OCI-LY7 (cell line): ENCODE measurements at regions not wholly inside any gene's neighbourhood (a gene's known extent, or its start where the extent isn't known, plus 50 kb on each side); places are given as distances from the start of the nearest gene placed in this dataset.

ENCODE experiments used
- EZH2phosphoT487 ChIP-seq: fragments of 200-600 bp; sonication (generic); IDR thresholded peaks from 2 replicates; pipeline ENCODE4 v1.6.1; 2018; ENCODE audit warnings: low read depth, borderline replicate concordance, mild to moderate bottlenecking, mixed run types, antibody characterized with exemption, low read length, moderate library complexity, mixed read lengths
- TF ChIP-seq, protein P1 (sequence below): fragments of 200-600 bp; sonication (generic); conservative IDR thresholded peaks from 2 replicates; pipeline ENCODE4 v1.5.1; 2014; ENCODE audit warnings: mild to moderate bottlenecking, antibody characterized with exemption, low read length, moderate library complexity, mixed read lengths

DNA sequence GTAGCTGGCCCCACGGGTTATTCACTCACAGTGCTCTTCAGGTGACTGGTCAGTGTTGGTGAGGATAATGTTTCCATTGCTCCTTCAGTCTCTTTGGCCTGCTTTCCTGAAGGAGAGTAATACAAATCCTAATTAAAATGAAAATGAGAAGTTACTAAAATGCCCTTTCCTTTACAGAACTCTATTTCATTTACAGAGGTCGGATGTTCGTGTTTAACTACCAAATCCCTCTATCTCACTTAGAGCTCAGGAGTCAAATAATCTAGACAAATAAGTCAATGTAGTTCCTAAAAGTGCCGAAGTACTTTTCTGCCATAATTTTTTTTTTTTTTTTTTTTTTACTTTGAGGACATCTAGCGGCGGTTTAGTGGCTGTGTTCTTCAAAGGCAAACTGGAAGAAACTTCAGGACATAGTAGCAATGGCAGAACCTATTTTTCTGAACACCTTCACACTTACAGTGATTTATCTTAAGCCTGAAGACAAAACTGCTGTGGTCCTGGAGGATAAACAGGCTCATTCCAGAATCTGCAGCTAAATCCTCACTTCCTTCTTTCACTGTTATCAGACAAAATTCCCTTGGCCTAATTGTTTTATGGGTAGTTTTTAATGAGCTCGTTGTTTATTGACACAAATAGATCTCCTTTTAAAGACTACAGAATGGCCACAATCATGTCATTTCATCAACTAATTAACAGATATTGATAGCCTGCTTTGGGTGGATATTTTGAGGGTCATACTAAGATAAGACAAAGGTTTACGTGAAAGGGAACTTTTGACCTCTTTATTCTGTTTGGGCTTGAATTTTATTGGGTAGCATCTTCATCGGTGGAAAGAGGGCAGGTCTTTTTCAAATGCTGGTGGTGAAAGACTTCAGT, 207.6 kb upstream of the DMRTA1 start:
- TF ChIP-seq, protein P1, sequence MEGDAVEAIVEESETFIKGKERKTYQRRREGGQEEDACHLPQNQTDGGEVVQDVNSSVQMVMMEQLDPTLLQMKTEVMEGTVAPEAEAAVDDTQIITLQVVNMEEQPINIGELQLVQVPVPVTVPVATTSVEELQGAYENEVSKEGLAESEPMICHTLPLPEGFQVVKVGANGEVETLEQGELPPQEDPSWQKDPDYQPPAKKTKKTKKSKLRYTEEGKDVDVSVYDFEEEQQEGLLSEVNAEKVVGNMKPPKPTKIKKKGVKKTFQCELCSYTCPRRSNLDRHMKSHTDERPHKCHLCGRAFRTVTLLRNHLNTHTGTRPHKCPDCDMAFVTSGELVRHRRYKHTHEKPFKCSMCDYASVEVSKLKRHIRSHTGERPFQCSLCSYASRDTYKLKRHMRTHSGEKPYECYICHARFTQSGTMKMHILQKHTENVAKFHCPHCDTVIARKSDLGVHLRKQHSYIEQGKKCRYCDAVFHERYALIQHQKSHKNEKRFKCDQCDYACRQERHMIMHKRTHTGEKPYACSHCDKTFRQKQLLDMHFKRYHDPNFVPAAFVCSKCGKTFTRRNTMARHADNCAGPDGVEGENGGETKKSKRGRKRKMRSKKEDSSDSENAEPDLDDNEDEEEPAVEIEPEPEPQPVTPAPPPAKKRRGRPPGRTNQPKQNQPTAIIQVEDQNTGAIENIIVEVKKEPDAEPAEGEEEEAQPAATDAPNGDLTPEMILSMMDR, result peak; percentile 76
- no peak for TF ChIP-seq EZH2phosphoT487
